Activated CD4-positive, alpha-beta T cell treated with anti-CD3 and anti-CD28 coated beads, Interleukin-2, amount 50 U/mL, for 48 hours (primary cell): ENCODE measurements at regions not wholly inside any gene's neighbourhood (a gene's known extent, or its start where the extent isn't known, plus 50 kb on each side); places are given as distances from the start of the nearest gene placed in this dataset.

ENCODE experiments used
- DNase-seq, 2 experiments: peaks; one replicate each; pipeline ENCODE4 v3.0.0-alpha.2; 2020

- DNase-seq: no peak
Measured at GRCh38 chr3:27589795-27590194, 105.6 kb upstream of the SLC4A7 start.

- DNase-seq: no peak
Measured at GRCh38 chr3:27585429-27585828, 101.2 kb upstream of the SLC4A7 start.

- DNase-seq: no peak
Measured at GRCh38 chr3:27584874-27585273, 100.7 kb upstream of the SLC4A7 start.

GRCh38 chr3:27581852-27582251 lies 97.7 kb upstream of the SLC4A7 start:
- no peak for DNase-seq

GRCh38 chr3:27578032-27578431 lies 93.8 kb upstream of the SLC4A7 start:
- DNase-seq: no peak

GRCh38 chr3:27577504-27577903 lies 93.3 kb upstream of the SLC4A7 start:
- no peak for DNase-seq

- DNase-seq: no peak
Measured at GRCh38 chr3:27576171-27576570, 92.0 kb upstream of the SLC4A7 start.

- DNase-seq: no peak
Measured at GRCh38 chr3:27575499-27575898, 91.3 kb upstream of the SLC4A7 start.

GRCh38 chr3:27574438-27574795 lies 90.2 kb upstream of the SLC4A7 start:
- no peak for DNase-seq

GRCh38 chr3:27573780-27574437 lies 89.7 kb upstream of the SLC4A7 start:
- DNase-seq: no peak

- no peak for DNase-seq
Measured at GRCh38 chr3:27573138-27573537, 89.0 kb upstream of the SLC4A7 start.

GRCh38 chr3:27571345-27571744 lies 87.2 kb upstream of the SLC4A7 start:
- no peak for DNase-seq

GRCh38 chr3:27570421-27571106 lies 86.4 kb upstream of the SLC4A7 start:
- DNase-seq: no peak

- no peak for DNase-seq
Measured at GRCh38 chr3:27568393-27568792, 84.2 kb upstream of the SLC4A7 start.

GRCh38 chr3:27567251-27567650 lies 83.1 kb upstream of the SLC4A7 start:
- DNase-seq: no peak

- no peak for DNase-seq
Measured at GRCh38 chr3:27565201-27565852, 81.1 kb upstream of the SLC4A7 start.

- no peak for DNase-seq
Measured at GRCh38 chr3:27561576-27561975, 77.4 kb upstream of the SLC4A7 start.

GRCh38 chr3:27560484-27561056 lies 76.4 kb upstream of the SLC4A7 start:
- DNase-seq: no peak

GRCh38 chr3:27559835-27560234 lies 75.7 kb upstream of the SLC4A7 start:
- DNase-seq: no peak

GRCh38 chr3:27559381-27559780 lies 75.2 kb upstream of the SLC4A7 start:
- no peak for DNase-seq

- DNase-seq: no peak
Measured at GRCh38 chr3:27557411-27557810, 73.2 kb upstream of the SLC4A7 start.

GRCh38 chr3:27556887-27557286 lies 72.7 kb upstream of the SLC4A7 start:
- DNase-seq: no peak

- DNase-seq: no peak
Measured at GRCh38 chr3:27554706-27555105, 70.5 kb upstream of the SLC4A7 start.
